ENCODE measurements at regions not wholly inside any gene's neighbourhood (a gene's known extent, or its start where the extent isn't known, plus 50 kb on each side); places are given as distances from the start of the nearest gene placed in this dataset.

DNA sequence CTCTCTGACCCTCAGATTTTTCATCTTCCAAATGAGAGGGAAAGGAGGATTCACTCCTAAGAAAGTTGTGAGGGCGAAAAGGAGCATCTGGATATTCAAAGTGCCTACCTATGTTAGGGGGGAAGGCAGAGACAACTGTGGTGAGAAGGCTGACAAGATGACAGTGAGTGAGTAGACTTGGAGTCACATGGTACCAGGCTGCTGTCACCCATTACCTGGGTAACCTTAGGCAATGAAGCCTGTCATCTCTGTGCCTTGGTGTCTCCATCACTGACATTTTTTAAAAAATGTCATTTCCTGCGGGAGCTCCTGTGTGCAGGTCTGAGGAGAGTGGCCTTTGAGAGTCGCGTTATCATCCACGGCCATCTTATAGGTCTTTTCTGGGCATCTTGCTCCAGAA is 124.0 kb downstream of the MAF start:
- no peak for DNase-seq (ENCODE audit: extremely low spot score)
- CTCF ChIA-PET = no interaction called here
- TF ChIP-seq BHLHE40 (IDR thresholded peaks at IDR 0.05; ENCODE audit: borderline replicate concordance) (no peak), SUZ12 (IDR thresholded peaks at IDR 0.05) (no peak), SP1 (IDR thresholded peaks at IDR 0.05) (no peak), L3MBTL2 (conservative IDR thresholded peaks at IDR 0.05) (no peak), HDGF (IDR thresholded peaks at IDR 0.05; ENCODE audit: borderline replicate concordance) (no peak), FOXK2 (IDR thresholded peaks at IDR 0.05) (no peak), LEF1 (IDR thresholded peaks at IDR 0.05; ENCODE audit: borderline replicate concordance) (no peak), FOXA1 (IDR thresholded peaks at IDR 0.05) (no peak), TARDBP (IDR thresholded peaks at IDR 0.05) (no peak), ELF4 (IDR thresholded peaks at IDR 0.05) (no peak), FOXM1 (IDR thresholded peaks at IDR 0.05; ENCODE audit: borderline replicate concordance) (no peak), NFRKB (IDR thresholded peaks at IDR 0.05) (no peak), ZNF384 (IDR thresholded peaks at IDR 0.05) (no peak), ARNT (IDR thresholded peaks at IDR 0.05) (no peak), CTBP1 (IDR thresholded peaks at IDR 0.05; ENCODE audit: borderline replicate concordance) (no peak)
- TF ChIP-seq, protein P1, sequence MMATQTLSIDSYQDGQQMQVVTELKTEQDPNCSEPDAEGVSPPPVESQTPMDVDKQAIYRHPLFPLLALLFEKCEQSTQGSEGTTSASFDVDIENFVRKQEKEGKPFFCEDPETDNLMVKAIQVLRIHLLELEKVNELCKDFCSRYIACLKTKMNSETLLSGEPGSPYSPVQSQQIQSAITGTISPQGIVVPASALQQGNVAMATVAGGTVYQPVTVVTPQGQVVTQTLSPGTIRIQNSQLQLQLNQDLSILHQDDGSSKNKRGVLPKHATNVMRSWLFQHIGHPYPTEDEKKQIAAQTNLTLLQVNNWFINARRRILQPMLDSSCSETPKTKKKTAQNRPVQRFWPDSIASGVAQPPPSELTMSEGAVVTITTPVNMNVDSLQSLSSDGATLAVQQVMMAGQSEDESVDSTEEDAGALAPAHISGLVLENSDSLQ (IDR thresholded peaks at IDR 0.05) = no peak
- POLR2A ChIA-PET = no interaction called here

DNA sequence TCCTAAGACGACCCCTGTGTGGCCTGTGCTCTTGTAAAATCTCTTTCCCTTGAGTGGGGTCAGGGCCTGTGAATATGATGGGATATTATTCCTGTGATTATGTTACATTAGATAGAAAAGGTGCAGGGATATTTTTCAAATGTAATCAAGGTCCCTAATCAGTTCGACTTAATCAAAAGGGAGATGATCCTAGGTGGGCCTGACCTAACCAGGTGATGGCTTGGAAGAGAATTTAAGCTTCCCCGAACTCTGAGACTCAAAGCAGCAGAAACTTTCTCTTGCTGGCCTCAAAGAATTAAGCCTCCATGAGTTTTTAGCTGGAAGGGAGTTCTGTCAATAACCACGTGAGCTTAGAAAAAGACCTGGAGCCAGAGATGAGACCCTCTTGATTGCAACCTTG is 124.7 kb downstream of the MAF start:
- no peak for DNase-seq (ENCODE audit: extremely low spot score)
- CTCF ChIA-PET = no interaction called here
- TF ChIP-seq SP1 (IDR thresholded peaks at IDR 0.05) (no peak), TARDBP (IDR thresholded peaks at IDR 0.05) (no peak), FOXM1 (IDR thresholded peaks at IDR 0.05; ENCODE audit: borderline replicate concordance) (no peak), BHLHE40 (IDR thresholded peaks at IDR 0.05; ENCODE audit: borderline replicate concordance) (no peak), ZNF384 (IDR thresholded peaks at IDR 0.05) (no peak), ARNT (IDR thresholded peaks at IDR 0.05) (no peak), ELF4 (IDR thresholded peaks at IDR 0.05) (no peak), HDGF (IDR thresholded peaks at IDR 0.05; ENCODE audit: borderline replicate concordance) (no peak), L3MBTL2 (conservative IDR thresholded peaks at IDR 0.05) (no peak), NFRKB (IDR thresholded peaks at IDR 0.05) (no peak), LEF1 (IDR thresholded peaks at IDR 0.05; ENCODE audit: borderline replicate concordance) (no peak)
- POLR2A ChIA-PET = no interaction called here

DNA sequence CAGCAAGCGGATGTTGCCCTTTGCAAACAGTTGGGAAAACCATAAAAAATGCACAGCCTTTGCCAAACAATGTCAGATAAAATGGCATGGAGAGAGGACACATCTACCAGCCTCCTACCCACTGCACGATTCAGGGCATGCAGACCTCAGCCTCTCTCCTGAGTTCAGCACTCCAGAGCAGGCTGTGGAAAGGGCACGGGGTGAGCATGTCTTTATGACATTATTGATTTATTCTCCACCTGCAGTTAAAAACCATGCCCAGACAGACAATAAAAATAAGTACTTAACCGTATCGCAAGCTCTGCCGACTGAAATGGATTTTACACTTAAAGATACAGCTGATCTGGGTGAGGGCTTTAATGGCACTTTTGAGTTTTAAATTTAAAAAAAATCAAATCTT is 127.1 kb downstream of the MAF start:
- ChIA-PET CTCF (no interaction called here), POLR2A (no interaction called here)
- TF ChIP-seq FOXA1 (IDR thresholded peaks at IDR 0.05) = no peak
- TF ChIP-seq HDGF (IDR thresholded peaks at IDR 0.05; ENCODE audit: borderline replicate concordance) = no peak
- no peak for TF ChIP-seq ARNT (IDR thresholded peaks at IDR 0.05)
- no peak for TF ChIP-seq ZNF384 (IDR thresholded peaks at IDR 0.05)
- no peak for TF ChIP-seq FOXK2 (IDR thresholded peaks at IDR 0.05)
- DNase-seq (ENCODE audit: extremely low spot score) = no peak

DNA sequence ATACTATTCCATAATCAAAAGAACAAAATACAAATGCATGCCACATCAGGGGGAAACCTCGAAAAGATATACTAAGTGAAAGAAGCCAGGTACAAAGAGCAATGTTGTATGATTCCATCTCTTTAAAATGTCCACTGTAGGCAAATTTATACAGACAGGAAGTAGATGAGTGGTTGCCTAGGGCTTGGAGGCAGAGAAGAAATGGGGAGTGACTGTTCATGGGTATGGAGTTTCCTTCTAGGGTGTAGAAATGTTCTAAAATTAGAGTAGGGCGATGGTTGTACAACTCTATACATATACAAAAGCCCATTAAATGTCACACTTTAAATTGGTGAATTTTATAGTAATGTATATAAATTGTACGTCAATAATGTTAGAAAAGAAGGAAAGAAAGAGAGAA is 128.1 kb downstream of the MAF start:
- ChIA-PET CTCF (no interaction called here), POLR2A (no interaction called here)
- DNase-seq (ENCODE audit: extremely low spot score) = no peak
- no peak for TF ChIP-seq TARDBP (IDR thresholded peaks at IDR 0.05)

DNA sequence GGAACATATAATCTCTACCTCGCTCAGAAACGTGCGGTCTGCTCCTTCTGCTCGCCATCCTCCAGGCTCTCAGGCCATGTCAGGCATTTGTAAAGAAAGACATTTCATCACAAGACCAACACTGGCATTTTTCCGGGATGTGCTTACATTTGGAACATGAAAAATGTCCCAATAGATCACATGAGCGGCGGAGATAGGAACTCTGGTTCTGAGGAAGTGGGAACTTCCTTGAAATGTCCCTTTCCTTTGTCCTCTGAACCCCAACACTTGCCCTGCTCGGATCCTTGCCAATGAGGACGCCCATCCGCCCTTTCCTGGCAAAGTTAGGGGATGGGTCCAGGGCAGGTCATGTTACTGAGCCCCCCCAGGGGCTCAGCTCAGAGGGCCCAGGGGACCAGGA is 130.5 kb downstream of the MAF start:
- DNase-seq (ENCODE audit: extremely low spot score) = no peak
- CTCF ChIA-PET = no interaction called here
- POLR2A ChIA-PET = no interaction called here
- no peak for TF ChIP-seq FOXM1 (IDR thresholded peaks at IDR 0.05; ENCODE audit: borderline replicate concordance)
- no peak for TF ChIP-seq LEF1 (IDR thresholded peaks at IDR 0.05; ENCODE audit: borderline replicate concordance)
- no peak for TF ChIP-seq FOXK2 (IDR thresholded peaks at IDR 0.05)
- no peak for TF ChIP-seq FOXA1 (IDR thresholded peaks at IDR 0.05)
- no peak for TF ChIP-seq SUZ12 (IDR thresholded peaks at IDR 0.05)
- no peak for TF ChIP-seq SP1 (IDR thresholded peaks at IDR 0.05)
- no peak for TF ChIP-seq BHLHE40 (IDR thresholded peaks at IDR 0.05; ENCODE audit: borderline replicate concordance)
- TF ChIP-seq HDGF (IDR thresholded peaks at IDR 0.05; ENCODE audit: borderline replicate concordance) = no peak
- TF ChIP-seq ZNF384 (IDR thresholded peaks at IDR 0.05) = no peak
- TF ChIP-seq ARNT (IDR thresholded peaks at IDR 0.05) = no peak
- no peak for TF ChIP-seq L3MBTL2 (conservative IDR thresholded peaks at IDR 0.05)
- TF ChIP-seq, protein P1 (IDR thresholded peaks at IDR 0.05) = no peak
- no peak for TF ChIP-seq ELF4 (IDR thresholded peaks at IDR 0.05)
- TF ChIP-seq NFRKB (IDR thresholded peaks at IDR 0.05) = no peak

DNA sequence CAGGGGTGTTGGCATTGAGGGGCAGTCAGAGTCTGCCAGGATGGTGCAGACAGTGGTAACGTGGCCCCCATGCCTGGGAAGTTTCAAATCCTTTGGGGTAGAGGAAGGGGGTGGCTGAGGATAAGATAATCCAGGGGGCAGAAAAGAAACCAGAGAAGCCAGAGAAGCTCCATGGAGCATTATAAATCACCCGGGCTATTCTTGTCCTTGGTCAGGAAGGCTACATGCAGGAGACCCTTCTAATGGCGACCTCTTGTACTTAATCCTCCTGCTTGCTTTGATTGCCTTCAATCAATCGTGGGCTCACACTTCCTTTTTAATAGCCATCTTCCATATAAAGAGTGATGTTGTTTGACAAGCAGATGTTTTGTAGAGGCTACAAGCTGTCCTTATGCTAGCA is 131.9 kb downstream of the MAF start:
- POLR2A ChIA-PET = no interaction called here
- TF ChIP-seq L3MBTL2 (conservative IDR thresholded peaks at IDR 0.05) = no peak
- TF ChIP-seq NFRKB (IDR thresholded peaks at IDR 0.05) = no peak
- no peak for TF ChIP-seq TARDBP (IDR thresholded peaks at IDR 0.05)
- no peak for TF ChIP-seq FOXK2 (IDR thresholded peaks at IDR 0.05)
- no peak for TF ChIP-seq ELF4 (IDR thresholded peaks at IDR 0.05)
- TF ChIP-seq CTBP1 (IDR thresholded peaks at IDR 0.05; ENCODE audit: borderline replicate concordance) = no peak
- TF ChIP-seq FOXM1 (IDR thresholded peaks at IDR 0.05; ENCODE audit: borderline replicate concordance) = no peak
- TF ChIP-seq ZNF384 (IDR thresholded peaks at IDR 0.05) = no peak
- TF ChIP-seq SP1 (IDR thresholded peaks at IDR 0.05) = no peak
- TF ChIP-seq FOXA1 (IDR thresholded peaks at IDR 0.05) = no peak
- no peak for TF ChIP-seq BHLHE40 (IDR thresholded peaks at IDR 0.05; ENCODE audit: borderline replicate concordance)
- no peak for TF ChIP-seq SUZ12 (IDR thresholded peaks at IDR 0.05)
- TF ChIP-seq HDGF (IDR thresholded peaks at IDR 0.05; ENCODE audit: borderline replicate concordance) = no peak
- no peak for DNase-seq (ENCODE audit: extremely low spot score)
- CTCF ChIA-PET = no interaction called here

DNA sequence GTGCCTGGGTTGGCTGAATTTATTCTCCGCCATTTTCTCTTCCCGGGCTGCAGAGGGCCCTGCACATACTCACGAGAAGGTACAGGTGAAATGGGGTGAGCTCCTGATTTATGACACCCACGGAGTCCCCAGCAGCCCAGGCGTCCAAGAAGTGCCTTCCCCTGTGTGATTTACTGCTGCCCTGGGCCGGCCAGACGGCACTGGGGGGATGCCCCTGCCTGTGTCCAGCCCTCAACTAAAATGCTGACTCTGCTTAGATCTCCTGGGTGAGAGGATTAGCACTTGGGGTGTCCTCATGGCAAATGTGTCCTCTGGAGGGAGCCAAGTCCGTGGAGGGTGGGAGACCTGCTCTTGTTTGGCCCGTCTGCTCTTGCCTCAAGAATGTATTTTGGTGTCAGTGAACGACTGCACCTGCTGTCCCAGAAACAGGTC is 132.4 kb downstream of the MAF start:
- no peak for TF ChIP-seq ARNT (IDR thresholded peaks at IDR 0.05)
- TF ChIP-seq L3MBTL2 (conservative IDR thresholded peaks at IDR 0.05) = no peak
- no peak for TF ChIP-seq FOXA1 (IDR thresholded peaks at IDR 0.05)
- TF ChIP-seq SUZ12 (IDR thresholded peaks at IDR 0.05) = no peak
- no peak for TF ChIP-seq CTBP1 (IDR thresholded peaks at IDR 0.05; ENCODE audit: borderline replicate concordance)
- no peak for TF ChIP-seq TARDBP (IDR thresholded peaks at IDR 0.05)
- TF ChIP-seq FOXM1 (IDR thresholded peaks at IDR 0.05; ENCODE audit: borderline replicate concordance) = no peak
- no peak for TF ChIP-seq LEF1 (IDR thresholded peaks at IDR 0.05; ENCODE audit: borderline replicate concordance)
- TF ChIP-seq BHLHE40 (IDR thresholded peaks at IDR 0.05; ENCODE audit: borderline replicate concordance) = no peak
- no peak for TF ChIP-seq ZNF384 (IDR thresholded peaks at IDR 0.05)
- TF ChIP-seq, protein P1 (IDR thresholded peaks at IDR 0.05) = no peak
- no peak for TF ChIP-seq HDGF (IDR thresholded peaks at IDR 0.05; ENCODE audit: borderline replicate concordance)
- TF ChIP-seq NFRKB (IDR thresholded peaks at IDR 0.05) = no peak
- TF ChIP-seq SP1 (IDR thresholded peaks at IDR 0.05) = no peak
- no peak for TF ChIP-seq FOXK2 (IDR thresholded peaks at IDR 0.05)
- no peak for TF ChIP-seq ELF4 (IDR thresholded peaks at IDR 0.05)
- ChIA-PET CTCF (no interaction called here), POLR2A (no interaction called here)
- DNase-seq (ENCODE audit: extremely low spot score) = no peak

Measured in HEK293T (cell line).